Embryonic facial prominence (tissue), 1 donor: ENCODE measurements at regions not wholly inside any gene's neighbourhood (a gene's known extent, or its start where the extent isn't known, plus 50 kb on each side); places are given as distances from the start of the nearest gene placed in this dataset.

ENCODE experiments used
- DNase-seq: peaks from one replicate; pipeline ENCODE4 v3.0.0-alpha.2; 2016; ENCODE audit errors: extremely low spot score

GRCh38 chr4:175127314-175127713 is 209.2 kb downstream of the ADAM29 start:
- DNase-seq: no peak

DNA sequence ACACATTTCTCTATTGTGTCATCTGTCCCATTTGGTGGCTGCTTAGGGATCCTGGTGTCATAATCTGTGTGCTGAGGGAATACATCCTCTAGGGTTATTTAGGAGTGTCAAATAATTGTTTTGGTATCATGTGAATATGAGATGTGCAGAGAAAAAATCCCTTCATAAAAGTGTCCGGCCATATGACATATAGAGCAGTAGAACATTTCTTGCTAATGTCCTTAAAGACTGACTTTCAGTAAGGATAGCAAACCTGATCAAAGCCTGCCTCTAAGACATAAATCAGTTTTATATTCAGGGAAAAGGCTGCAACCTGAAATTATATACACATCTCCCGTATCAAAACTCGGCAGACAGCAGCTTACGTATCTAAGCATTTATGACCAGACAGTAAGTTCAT is 211.6 kb downstream of the ADAM29 start:
- no peak for DNase-seq

GRCh38 chr4:175139205-175139604 is 221.0 kb downstream of the ADAM29 start:
- no peak for DNase-seq

- DNase-seq: no peak
Observed at GRCh38 chr4:175143116-175143515, 225.0 kb downstream of the ADAM29 start.

GRCh38 chr4:175146799-175147198 is 228.6 kb downstream of the ADAM29 start:
- no peak for DNase-seq

GRCh38 chr4:175147233-175147632 is 229.1 kb downstream of the ADAM29 start:
- DNase-seq: no peak

DNA sequence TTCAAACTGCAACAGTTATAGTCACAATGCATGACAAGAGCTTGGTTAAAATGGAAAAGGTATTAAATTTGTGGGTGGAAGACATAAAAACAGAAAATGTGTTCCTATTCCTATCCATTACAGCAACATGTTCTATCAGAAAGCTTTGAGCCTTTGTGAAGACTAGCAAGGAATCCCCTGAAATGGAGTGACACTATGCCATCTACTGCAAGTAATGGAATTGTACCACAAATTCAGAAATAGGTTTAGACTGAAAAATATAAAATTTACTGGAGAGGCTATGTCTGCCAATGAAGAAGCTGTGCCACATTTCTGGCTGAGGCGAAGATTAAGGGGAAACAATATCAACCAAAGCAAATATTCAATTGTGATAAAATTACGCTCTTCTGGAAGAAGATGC is 247.9 kb downstream of the ADAM29 start:
- DNase-seq: no peak

DNA sequence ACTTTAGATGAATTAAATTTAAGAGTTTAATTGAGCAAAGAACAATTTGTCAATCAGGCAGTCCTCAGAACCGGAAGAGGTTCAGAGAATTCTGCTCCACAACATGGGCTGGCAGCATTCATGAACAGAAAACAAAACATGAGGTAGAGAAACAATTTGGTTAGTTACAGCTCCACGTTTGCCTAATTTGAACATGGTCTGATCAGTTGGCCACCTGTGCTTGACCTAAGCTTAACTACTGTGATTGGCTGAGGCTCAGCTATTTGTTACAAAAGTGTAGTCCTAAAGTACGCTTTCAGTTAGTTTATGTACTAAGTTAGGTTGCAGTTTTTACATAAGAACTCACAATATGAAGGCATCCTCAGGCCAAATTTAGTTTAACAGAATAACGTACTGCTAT is 258.6 kb downstream of the ADAM29 start:
- no peak for DNase-seq

DNA sequence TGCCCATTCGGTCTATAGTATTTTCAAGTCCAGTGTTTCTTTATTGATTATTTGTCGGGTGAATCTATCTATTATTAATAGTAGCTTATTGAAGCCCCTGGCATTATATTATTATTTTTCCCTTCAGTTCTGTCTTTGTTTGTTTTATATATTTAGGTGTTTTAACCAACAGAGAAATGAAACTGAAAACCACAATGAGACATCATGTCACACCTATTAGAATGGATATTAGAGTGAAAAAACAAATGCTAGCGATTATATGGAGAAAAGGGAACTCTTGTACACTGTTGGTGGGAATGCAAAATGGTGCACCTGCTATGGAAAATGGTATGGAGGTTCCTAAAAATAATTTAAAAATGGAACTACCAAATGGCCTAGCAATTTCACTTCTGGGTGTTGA is 272.5 kb downstream of the ADAM29 start:
- DNase-seq: no peak

- DNase-seq: no peak
Observed at GRCh38 chr4:175198056-175198455, 279.9 kb downstream of the ADAM29 start.

DNA sequence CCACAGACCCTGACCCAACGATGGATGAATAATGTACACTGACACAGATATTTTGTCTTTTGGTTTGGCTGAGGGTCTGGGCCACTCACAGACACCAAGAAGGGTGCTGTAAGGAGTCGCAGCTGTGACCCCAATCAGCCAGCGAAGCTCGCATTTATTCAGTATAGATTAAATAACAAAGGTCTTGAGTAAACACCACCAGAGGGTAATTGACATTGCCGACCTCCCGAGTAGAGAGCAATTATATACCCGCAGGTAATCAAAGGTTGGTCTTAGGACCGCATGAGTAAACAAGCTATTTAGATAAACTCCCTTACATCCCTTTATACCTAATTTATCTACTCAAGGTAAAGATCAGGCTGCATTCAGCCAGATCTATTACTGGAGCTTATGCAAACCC is 297.1 kb downstream of the ADAM29 start:
- no peak for DNase-seq

DNA sequence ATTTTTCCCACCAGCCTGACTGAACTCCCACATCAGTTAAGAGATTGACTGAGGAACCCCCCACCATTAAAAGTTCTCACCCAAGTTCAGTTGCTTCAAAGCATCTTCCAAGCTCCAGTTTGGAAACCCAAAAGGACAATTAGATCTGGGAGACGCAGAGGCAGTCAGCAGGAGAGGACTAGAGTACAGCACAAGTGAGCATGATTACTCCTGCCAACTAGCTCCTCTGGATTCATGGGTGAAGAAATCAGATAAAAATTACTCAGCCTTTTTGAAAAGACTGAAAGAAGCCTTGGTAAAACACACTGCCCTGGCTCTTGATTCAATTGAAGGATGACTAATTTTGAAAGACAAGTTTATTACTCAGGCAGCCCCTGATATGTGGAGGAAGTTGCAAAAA is 297.5 kb downstream of the ADAM29 start:
- no peak for DNase-seq

DNA sequence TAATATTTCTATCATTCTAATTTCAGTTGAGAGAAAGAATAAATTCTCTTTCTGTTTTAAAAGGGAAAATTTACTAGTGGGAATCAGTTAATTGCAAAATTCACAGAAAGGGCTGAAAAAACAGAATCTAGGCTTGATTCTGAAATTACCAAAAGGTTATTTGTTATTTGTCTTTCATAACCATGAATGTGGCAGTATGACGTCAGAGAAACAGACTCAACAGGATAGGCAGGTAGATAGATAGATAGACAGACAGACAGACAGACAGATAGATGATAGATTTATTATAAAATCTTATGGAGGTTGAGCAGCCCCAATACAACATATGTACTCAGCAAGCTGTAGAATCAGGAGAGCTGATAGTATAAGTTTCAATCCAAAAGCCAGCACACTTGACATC is 311.0 kb downstream of the ADAM29 start:
- no peak for DNase-seq

DNA sequence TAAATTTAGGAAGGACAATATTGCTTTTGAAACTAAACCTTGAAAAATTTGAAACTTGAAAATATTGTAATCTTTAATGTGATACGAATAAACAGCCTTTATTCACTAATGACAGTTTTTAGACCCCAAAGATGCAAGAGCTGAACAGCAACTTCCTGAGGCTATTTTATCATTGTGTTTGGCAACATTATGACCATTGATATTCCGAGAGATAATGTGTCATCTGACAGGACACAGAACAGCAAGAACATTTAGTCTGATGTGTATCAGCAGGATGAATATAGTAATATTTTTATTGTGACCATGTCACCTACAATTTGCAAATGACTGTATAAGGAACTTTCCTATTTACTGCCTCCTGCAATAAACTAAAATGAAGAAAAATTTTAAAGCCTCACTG is 316.0 kb downstream of the ADAM29 start:
- no peak for DNase-seq

DNA sequence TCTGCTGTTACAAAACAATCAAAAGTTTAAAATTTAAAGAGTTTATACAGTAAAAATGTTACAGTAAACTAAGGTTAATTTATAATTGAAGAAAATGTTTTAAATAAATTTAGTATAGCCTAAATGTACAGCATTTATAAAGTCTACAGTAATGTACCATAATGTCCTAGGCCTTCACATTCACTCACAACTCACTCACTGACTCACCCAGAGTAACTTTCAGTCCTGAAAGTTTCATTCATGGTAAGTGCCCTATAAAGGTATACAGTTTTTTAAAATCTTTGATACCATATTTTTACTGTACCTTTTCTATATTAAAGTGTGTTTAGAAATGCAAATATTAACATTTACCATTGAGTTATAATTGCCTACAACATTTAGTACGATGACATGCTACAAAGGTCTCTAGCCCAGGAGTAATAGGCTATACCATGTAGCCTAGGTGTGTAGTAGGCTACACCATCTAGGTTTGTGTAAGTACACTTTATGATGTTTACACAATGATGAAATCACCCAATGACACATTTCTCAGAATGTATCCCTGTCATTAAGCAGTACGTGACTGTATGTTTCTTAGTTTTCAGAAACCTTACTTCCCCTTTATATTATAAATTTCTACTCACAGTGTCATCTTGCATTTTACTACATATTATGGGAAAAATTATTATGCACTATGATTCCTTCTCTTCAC is 320.8 kb downstream of the ADAM29 start:
- no peak for DNase-seq

DNA sequence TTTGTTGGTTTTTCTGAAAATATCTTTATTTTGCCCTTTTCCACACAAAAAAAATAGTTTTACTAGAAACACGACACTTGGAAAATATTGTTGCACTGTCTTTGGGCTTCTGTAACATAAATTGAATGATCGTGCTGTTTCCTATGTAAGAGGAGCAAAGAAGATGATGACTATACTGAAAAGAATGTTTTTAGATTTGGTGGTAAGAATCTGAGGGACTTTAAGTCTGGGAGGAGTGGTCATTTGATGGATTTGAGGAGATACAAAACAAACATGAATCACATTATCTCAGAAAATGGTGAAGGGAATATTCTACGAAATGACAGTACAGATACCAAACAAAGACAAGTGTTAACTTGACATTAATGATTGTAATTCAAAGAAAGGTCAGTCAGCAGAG is 328.8 kb downstream of the ADAM29 start:
- no peak for DNase-seq

- DNase-seq: no peak
Observed at GRCh38 chr4:175252642-175253041, 334.5 kb downstream of the ADAM29 start.

DNA sequence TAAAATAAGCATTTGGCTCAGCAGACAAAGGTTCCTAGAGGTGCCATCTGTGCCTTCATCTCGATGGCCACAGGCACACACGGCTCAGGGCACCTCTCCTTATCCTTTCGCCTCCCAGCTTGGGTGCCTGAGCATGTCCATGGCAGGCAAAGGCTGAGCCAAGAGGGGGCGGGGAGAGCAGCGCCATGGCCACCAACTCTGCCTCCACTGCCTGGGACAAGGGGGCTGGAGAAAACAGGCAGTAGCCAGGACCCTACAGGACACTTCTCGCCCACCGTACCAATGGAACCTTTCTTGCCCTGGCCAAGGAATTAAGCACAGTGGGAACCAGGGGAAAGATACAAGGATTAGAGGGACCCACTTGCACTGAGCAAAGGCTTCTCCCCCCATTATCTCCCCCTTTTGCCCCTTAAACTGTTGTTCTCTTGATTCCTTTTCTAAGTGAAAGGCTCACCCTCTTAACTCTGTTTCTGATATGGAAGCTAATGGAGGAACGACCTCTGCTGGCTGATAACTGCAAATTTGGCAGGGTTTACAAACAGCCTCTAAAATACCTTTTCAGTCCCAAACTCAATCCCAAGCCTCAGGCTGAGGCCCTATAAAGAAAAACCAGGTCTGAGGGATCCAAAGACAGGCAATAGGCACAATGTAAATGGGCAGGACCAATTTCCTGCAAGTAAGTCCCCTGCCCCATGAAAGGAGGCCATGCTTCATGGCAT is 335.2 kb downstream of the ADAM29 start:
- DNase-seq: no peak

- no peak for DNase-seq
Observed at GRCh38 chr4:175263537-175263936, 345.4 kb downstream of the ADAM29 start.

DNA sequence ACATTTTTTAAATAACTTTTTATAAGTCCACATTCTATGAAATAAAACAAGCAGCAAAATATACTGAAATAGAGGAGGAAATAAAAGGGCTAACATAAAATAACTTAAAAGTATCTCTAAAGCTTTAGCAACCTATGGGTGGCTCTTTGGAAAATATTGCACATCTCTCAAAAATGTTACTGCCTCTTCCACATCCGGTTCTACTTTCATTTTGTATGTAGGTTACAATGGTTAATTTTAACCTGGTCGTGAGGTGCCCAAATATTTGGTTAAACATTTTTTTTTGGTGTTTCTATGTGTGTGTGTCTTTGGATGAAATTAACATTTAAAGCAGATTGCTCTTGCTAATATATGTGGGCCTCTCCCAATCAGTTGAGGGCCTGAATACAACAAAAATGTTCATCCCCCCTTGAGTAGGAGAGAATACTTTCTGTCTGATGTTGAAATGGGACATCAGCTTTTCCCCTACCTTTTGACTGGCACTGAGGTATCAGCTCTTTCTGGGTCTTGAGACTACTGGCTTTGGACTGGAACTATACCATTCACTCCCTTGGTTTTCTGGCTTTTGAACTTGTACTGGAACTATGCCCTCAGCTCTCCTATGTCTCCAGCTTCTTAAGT is 353.0 kb downstream of the ADAM29 start:
- DNase-seq: no peak

DNA sequence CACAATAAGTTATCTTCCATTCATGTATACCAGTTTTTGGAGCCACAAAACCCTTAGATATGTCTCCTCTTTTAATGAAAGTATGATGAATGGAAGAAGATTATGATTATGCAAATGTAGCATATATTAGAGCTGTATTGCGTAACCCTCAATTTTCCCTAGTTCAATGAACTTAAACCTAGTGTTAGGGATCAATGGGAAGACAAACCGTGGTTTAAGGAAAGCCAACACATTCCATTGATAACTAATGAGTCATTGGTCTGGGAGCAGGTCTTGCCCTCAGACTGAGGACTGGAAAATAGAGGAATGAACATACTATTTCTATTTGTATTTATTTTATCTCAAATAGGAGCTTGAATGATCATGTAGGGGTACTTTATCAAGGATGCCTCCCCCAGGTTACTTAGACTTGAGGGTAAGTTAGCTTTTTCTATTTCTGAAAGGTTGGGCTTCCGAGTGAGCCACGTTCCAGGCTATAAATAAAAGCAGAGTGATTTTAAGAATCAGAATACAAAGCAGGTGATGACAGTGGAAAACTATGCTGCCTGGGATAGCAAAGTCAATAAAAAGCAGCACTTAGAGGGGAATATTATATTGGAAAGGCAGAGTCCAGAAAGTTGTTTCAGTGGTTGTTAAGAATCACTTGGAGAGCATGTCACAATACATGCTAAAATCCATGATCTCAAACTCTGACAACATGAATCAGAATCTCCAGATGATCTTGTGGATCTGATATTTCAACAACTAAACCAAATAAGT is 356.0 kb downstream of the ADAM29 start:
- DNase-seq: no peak

- no peak for DNase-seq
Observed at GRCh38 chr4:175277816-175278215, 359.7 kb downstream of the ADAM29 start.
